ENCODE measurements at regions not wholly inside any gene's neighbourhood (a gene's known extent, or its start where the extent isn't known, plus 50 kb on each side); places are given as distances from the start of the nearest gene placed in this dataset.

- TF ChIP-seq, protein P1, sequence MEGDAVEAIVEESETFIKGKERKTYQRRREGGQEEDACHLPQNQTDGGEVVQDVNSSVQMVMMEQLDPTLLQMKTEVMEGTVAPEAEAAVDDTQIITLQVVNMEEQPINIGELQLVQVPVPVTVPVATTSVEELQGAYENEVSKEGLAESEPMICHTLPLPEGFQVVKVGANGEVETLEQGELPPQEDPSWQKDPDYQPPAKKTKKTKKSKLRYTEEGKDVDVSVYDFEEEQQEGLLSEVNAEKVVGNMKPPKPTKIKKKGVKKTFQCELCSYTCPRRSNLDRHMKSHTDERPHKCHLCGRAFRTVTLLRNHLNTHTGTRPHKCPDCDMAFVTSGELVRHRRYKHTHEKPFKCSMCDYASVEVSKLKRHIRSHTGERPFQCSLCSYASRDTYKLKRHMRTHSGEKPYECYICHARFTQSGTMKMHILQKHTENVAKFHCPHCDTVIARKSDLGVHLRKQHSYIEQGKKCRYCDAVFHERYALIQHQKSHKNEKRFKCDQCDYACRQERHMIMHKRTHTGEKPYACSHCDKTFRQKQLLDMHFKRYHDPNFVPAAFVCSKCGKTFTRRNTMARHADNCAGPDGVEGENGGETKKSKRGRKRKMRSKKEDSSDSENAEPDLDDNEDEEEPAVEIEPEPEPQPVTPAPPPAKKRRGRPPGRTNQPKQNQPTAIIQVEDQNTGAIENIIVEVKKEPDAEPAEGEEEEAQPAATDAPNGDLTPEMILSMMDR (IDR thresholded peaks at IDR 0.05; ENCODE audit: insufficient read depth, low read depth, low read length) = no peak
- TF ChIP-seq EZH2 (IDR thresholded peaks at IDR 0.05; ENCODE audit: insufficient read depth, low read length) = no peak
These were observed 584.3 kb upstream of the ADAMTS16 start for GRCh38 chr5:4555725-4556285.
